T-helper 1 cell treated with Interleukin-12 subunit alpha and Interleukin-12 subunit beta and Interleukin-4 antibody, amounts not matched to agents 30 μg/mL and 1 μg/mL, for 36 hours (primary cell): ENCODE measurements at regions not wholly inside any gene's neighbourhood (a gene's known extent, or its start where the extent isn't known, plus 50 kb on each side); places are given as distances from the start of the nearest gene placed in this dataset.
"Not testable (repeated sequence)": the region's sequence is repeated elsewhere in the genome, so short reads cannot be mapped to it uniquely, and the experiment has no call there.

Experiments
- H3K27ac Mint-ChIP-seq: one replicate; pipeline ENCODE4 v1.8.0; 2021; ENCODE audit warnings: mild to moderate bottlenecking, mixed read lengths
- H3K27me3 Mint-ChIP-seq: one replicate; pipeline ENCODE4 v1.8.0; 2021; ENCODE audit warnings: low read depth, mixed read lengths
- H3K36me3 Mint-ChIP-seq: one replicate; pipeline ENCODE4 v1.8.0; 2021; ENCODE audit warnings: low read depth, mixed read lengths
- H3K4me1 Mint-ChIP-seq: one replicate; pipeline ENCODE4 v1.8.0; 2021; ENCODE audit warnings: low read depth, mixed read lengths
- H3K4me3 Mint-ChIP-seq: one replicate; pipeline ENCODE4 v1.8.0; 2021; ENCODE audit warnings: mild to moderate bottlenecking, moderate library complexity, mixed read lengths
- H3K9me3 Mint-ChIP-seq: one replicate; pipeline ENCODE4 v1.8.0; 2021; ENCODE audit warnings: mixed read lengths

DNA sequence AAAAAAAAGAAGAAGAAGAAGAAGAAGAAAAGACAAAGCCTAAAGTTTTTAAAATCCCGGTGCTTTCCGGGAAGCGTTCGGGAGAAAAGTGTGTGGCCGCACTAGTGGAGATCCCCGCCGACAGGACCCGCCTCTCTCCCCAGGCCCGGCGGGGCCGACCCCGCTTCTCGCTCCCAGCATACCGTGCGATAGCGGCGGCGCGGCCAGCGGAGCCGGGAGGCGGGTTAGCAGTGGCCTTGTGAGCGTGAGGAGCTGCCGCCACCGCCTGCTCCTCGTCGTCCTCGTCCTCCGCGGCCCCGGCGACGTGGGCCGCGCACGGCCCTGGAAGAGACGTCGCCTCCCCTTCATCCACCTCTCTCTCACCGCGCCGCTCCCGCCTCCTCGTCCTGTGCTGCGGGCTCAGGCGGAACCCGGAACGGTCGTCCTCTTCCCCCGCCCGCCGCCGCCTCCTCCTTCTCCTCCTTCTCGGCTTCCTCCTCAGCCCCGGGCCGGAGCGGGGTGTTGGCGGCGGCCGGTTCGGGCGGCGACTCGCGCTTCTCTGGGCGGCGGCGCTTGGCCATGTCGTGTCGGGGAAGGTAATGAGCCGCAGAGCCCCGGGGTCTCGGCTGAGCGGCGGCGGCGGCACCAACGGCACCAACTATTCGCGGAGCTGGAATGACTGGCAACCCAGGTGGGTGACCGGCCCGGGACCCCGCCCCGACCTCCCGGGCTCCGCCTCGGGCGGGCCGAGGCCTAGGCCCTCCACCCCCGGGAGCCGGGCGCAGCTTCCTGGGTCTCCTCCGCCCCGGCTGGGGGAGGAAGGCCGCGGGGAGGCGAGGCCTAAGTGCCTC lies 62.6 kb upstream of the CDR2 start:
- H3K36me3 Mint-ChIP-seq, H3K27me3 Mint-ChIP-seq, H3K4me1 Mint-ChIP-seq, H3K9me3 Mint-ChIP-seq: not testable (repeated sequence)
- H3K27ac Mint-ChIP-seq: peak overlapping the region; percentile 84
- H3K4me3 Mint-ChIP-seq: peak overlapping the region; percentile 91

DNA sequence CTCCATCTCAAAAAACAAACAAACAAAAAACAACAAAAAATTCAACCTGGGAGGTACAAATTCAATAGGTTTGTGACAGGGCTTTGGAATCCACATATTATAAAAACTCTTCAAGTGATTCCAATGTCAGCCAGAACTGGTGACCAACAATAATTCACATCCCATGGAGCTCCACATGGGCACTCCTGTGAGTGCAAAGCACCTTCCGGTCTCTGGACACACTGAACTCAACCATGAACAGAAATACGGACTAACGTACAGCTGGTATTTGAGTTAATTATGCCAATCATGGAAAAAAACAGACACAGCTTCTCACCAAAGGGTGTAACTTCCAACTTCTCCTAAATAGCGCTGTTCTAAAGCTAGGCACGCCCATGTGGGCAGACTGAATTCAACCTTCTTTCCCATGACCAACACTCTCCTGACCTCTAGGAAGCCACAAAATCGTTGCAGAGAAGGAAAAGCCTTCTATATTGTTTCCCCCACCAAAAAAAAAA lies 62.0 kb upstream of the CDR2 start:
- Mint-ChIP-seq H3K4me3 (peak overlapping the region; percentile 91), H3K27ac (peak overlapping the region; percentile 84)
- not testable (repeated sequence) for H3K9me3 Mint-ChIP-seq, H3K27me3 Mint-ChIP-seq, H3K4me1 Mint-ChIP-seq, H3K36me3 Mint-ChIP-seq

GRCh38 chr16:22431314-22431713 lies 56.9 kb upstream of the CDR2 start:
- Mint-ChIP-seq H3K36me3 (peaks cover 11% of the 10 kb centered on the region), H3K27ac (peak overlapping the region; percentile 8)
- not testable (repeated sequence) for H3K9me3 Mint-ChIP-seq, H3K4me3 Mint-ChIP-seq, H3K27me3 Mint-ChIP-seq, H3K4me1 Mint-ChIP-seq

DNA sequence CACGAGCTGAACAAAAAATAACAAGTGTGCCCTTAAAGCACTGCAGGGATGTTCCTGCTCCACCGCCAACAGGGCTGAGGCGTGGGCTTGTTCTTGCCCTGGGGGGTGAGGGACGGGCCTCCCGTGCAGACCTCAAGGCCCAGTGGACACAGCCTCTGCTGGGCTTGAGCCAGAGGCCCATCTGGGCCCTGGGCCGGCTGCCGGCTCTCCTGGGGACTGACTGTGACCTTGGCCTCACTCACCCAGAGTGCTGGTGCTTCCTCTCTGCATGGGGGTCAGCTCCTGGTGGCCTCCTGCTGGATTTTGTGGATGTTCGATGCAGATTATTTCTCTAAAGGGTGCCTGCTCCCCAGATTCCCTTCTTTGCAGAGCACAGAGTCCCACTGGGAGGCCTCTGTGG lies 54.2 kb upstream of the CDR2 start:
- H3K9me3 Mint-ChIP-seq: no peaks in the 10 kb centered on the region
- H3K36me3 Mint-ChIP-seq: peaks cover 24% of the 10 kb centered on the region
- peaks cover 2% of the 10 kb centered on the region for H3K4me1 Mint-ChIP-seq
- H3K27ac Mint-ChIP-seq: no peak overlapping the region
- no peak overlapping the region for H3K4me3 Mint-ChIP-seq
- H3K27me3 Mint-ChIP-seq: no peaks in the 10 kb centered on the region

DNA sequence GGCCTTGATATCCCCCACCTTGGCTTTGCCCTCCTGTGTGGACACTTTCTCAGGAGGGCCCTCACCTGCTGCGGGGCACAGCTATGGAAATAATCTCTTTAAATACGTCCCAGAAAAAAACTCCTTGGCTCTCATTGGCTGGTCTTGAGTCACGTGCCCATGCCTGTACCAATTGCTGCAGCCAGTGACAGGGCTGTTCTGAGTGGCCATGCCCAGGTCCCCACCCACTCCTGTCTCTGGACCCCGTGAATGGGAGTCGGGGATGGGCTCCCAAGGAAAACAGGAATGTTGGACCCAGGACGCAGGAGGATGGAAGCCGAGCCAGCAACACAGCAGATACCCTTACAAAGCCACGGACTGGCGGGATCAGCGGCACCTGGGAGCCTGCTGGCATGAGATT lies 53.1 kb upstream of the CDR2 start:
- Mint-ChIP-seq H3K27me3 (no peaks in the 10 kb centered on the region), H3K27ac (no peak overlapping the region), H3K4me3 (no peak overlapping the region), H3K9me3 (no peaks in the 10 kb centered on the region), H3K4me1 (peaks cover 2% of the 10 kb centered on the region), H3K36me3 (peaks cover 31% of the 10 kb centered on the region)

DNA sequence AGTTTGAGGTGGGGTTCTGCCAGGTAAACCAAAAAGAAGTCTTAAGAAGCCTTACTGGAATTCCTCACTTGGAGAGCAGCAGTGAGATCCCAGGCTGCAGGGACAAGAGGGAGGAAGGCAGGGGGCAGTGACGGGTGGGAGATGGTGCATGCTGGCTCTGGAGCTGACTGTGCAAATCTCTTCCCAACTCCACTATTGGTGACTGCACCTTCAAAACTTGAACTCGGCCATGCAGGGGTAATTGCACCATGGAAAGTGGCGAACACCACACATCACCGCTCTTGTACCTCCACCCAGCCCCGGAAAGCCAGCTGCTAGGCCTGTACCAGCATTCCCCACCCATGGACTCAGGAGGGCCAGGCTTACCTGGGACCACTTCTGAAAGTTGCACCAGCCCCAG lies 51.4 kb upstream of the CDR2 start:
- Mint-ChIP-seq H3K9me3 (no peaks in the 10 kb centered on the region), H3K4me1 (peaks cover 2% of the 10 kb centered on the region), H3K27me3 (no peaks in the 10 kb centered on the region), H3K36me3 (peaks cover 36% of the 10 kb centered on the region), H3K27ac (no peak overlapping the region), H3K4me3 (no peak overlapping the region)

DNA sequence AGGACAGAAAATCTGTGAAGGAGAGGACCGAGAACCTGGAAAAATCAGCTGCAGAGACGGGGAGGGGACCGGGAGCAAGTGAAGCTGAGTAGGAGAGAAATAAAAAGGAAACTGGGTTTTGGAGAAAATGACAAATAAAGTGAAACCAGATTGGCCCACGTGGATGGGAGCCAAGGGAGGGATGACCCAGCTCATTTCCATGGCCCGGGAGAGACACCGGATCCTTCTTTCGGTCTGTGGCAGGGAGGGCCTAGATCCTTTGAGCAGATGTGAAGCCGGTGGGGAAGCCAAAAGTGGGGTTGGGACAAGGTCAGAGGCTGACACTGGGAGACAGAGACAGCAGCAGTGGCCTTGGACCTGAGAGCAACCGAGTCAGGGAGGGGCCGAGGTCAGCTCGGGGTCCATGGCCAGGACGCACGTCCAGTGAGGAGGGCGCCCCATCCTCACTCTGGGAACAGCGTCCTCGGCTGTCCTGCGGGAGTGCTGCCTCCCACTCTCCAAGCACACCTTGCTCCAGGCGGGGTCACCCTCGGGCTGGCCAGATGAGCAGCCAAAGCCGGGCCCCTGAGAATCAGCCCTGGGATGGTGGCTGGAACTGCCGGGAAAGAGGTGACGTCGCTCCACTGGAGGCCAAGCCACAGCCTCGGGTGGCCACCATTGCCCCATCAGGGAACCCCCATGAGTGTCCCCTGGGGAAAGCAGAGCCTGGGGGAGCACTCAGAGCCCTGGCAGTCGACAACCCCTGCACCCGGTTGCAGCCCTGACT lies 50.8 kb upstream of the CDR2 start:
- Mint-ChIP-seq H3K36me3 (peaks cover 35% of the 10 kb centered on the region), H3K4me3 (no peak overlapping the region), H3K27ac (no peak overlapping the region)

GRCh38 chr16:22424161-22424937 lies 49.9 kb upstream of the CDR2 start:
- Mint-ChIP-seq H3K27ac (no peak overlapping the region), H3K4me1 (no peaks in the 10 kb centered on the region), H3K27me3 (no peaks in the 10 kb centered on the region), H3K9me3 (no peaks in the 10 kb centered on the region), H3K4me3 (no peak overlapping the region), H3K36me3 (peaks cover 38% of the 10 kb centered on the region)

More for the DNA sequence above, 50.8 kb upstream of the CDR2 start:
- Mint-ChIP-seq H3K27me3 (no peaks in the 10 kb centered on the region), H3K9me3 (no peaks in the 10 kb centered on the region), H3K4me1 (no peaks in the 10 kb centered on the region)
